ENCODE measurements at regions not wholly inside any gene's neighbourhood (a gene's known extent, or its start where the extent isn't known, plus 50 kb on each side); places are given as distances from the start of the nearest gene placed in this dataset.

- Histone ChIP-seq H3K4me2 (ENCODE audit: low read length) (no peak overlapping the region), H3K9me2 (ENCODE audit: insufficient read depth) (no peaks in the 10 kb centered on the region), H3K27ac (ENCODE audit: low read depth, low read length) (no peak overlapping the region), H3K9me3 (ENCODE audit: control insufficient read depth in 1 of 2, insufficient read depth in 1 of 2, low read depth in 1 of 2, low read length in 2 of 2) (no peaks in the 10 kb centered on the region), H3K9ac (ENCODE audit: low read length) (no peak overlapping the region), H2AFZ (ENCODE audit: low read depth, low read length, poor library complexity, severe bottlenecking) (no peak overlapping the region), H3K27me3 (ENCODE audit: insufficient read depth, low read length) (no peaks in the 10 kb centered on the region), H3K4me1 (ENCODE audit: control insufficient read depth in 1 of 2, insufficient read depth in 2 of 2, low read length in 2 of 2) (no peaks in the 10 kb centered on the region), H3K4me3 (replicated peaks in 1 of 2; ENCODE audit: low read depth in 1 of 2, low read length in 2 of 2) (no peak overlapping the region), H3K79me2 (ENCODE audit: insufficient read depth, low read length) (no peaks in the 10 kb centered on the region), H3K36me3 (ENCODE audit: control insufficient read depth in 1 of 2, insufficient read depth in 2 of 2, low read length in 2 of 2) (no peaks in the 10 kb centered on the region), H4K20me1 (ENCODE audit: insufficient read depth) (no peaks in the 10 kb centered on the region)
- RAD21 ChIA-PET (ENCODE audit: low non-redundant PET in 1 of 2, low total read pairs in 2 of 2, uncharacterized antibody in 2 of 2, unreplicated experiment in 2 of 2), result no interaction called here
- TF ChIP-seq CBX3 (IDR thresholded peaks at IDR 0.05; ENCODE audit: low read depth), result no peak
- TF ChIP-seq ZNF274 (IDR thresholded peaks at IDR 0.05; ENCODE audit: low read depth, low read length), result no peak
- no peak for TF ChIP-seq SRF (IDR thresholded peaks at IDR 0.05; ENCODE audit: low read depth)
- TF ChIP-seq TCF7L2 (IDR thresholded peaks at IDR 0.05; ENCODE audit: borderline replicate concordance, extremely low read depth, insufficient read depth, insufficient read length), result no peak
- TF ChIP-seq YY1 (IDR thresholded peaks at IDR 0.05; ENCODE audit: extremely low read depth, insufficient replicate concordance, low read depth, low read length), result no peak
- no peak for TF ChIP-seq MAX (IDR thresholded peaks at IDR 0.05)
- TF ChIP-seq RAD21 (IDR thresholded peaks at IDR 0.05; ENCODE audit: low read depth), result no peak
- no peak for TF ChIP-seq REST (IDR thresholded peaks at IDR 0.05; ENCODE audit: low read depth)
- TF ChIP-seq EGR1 (IDR thresholded peaks at IDR 0.05; ENCODE audit: low read depth), result no peak
- TF ChIP-seq EZH2 (IDR thresholded peaks at IDR 0.05), result no peak
- TF ChIP-seq FOSL1 (IDR thresholded peaks at IDR 0.05; ENCODE audit: low read depth), result no peak
- TF ChIP-seq POLR2AphosphoS5 (IDR thresholded peaks at IDR 0.05; ENCODE audit: low read depth, low read length), result no peak
- TF ChIP-seq ATF3 (IDR thresholded peaks at IDR 0.05), result no peak
- TF ChIP-seq CEBPB (IDR thresholded peaks at IDR 0.05; ENCODE audit: low read depth), result no peak
- no peak for TF ChIP-seq ZBTB33 (IDR thresholded peaks at IDR 0.05; ENCODE audit: extremely low read depth, insufficient replicate concordance, low read length)
- no peak for TF ChIP-seq JUND (IDR thresholded peaks at IDR 0.05)
- no peak for TF ChIP-seq ZFX (IDR thresholded peaks at IDR 0.05)
- TF ChIP-seq ELF1 (IDR thresholded peaks at IDR 0.05; ENCODE audit: borderline replicate concordance, low read depth), result no peak
- no peak for TF ChIP-seq SIN3A (IDR thresholded peaks at IDR 0.05; ENCODE audit: low read depth)
- no peak for TF ChIP-seq CTCF (IDR thresholded peaks at IDR 0.05 in 2 of 3, conservative IDR thresholded peaks at IDR 0.05 in 1 of 3; ENCODE audit: borderline replicate concordance in 1 of 3, insufficient read depth in 1 of 3, low read depth in 2 of 3, low read length in 2 of 3)
- intact Hi-C loops (cut with micrococcal nuclease), result no loop called here
- BruUV-seq (replicated peaks), result no TSS peak
- DNase-seq (ENCODE audit: low read depth, low spot score), result no peak
- POLR2A ChIA-PET, result no interaction called here
- no peak for ATAC-seq
- CTCF ChIA-PET, result no interaction called here
Measured at GRCh38 chr7:17026269-17026668, 144.5 kb upstream of the AGR3 start.

All from HCT116 (cell line).